ENCODE measurements at regions not wholly inside any gene's neighbourhood (a gene's known extent, or its start where the extent isn't known, plus 50 kb on each side); places are given as distances from the start of the nearest gene placed in this dataset.

DNA sequence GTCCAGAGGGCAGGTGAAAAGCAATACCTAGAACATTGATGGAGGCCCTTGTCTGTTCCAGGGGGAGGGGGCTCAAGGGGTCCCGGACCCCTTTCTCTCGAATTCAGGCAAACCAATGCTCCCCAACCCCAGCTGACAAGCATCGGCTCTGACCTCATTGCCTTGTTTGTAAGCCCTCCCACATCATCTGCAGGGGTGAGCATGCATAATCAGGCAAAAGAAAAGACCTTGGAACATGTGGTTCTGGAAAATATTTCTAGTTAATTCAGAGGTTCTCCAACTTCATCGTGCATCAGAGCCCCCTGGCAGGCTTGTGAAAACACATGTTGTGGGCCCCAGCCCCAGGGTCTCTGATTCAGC lies 231.3 kb downstream of the TOMM20 start:
- H3K79me2 ChIP-seq (ENCODE audit: insufficient read depth), result no peaks in the 10 kb centered on the region
- no peak for DNase-seq
- no peak overlapping the region for H3K27ac ChIP-seq (ENCODE audit: low read depth in 2 of 2, low read length in 1 of 2)
- ChIA-PET CTCF (no interaction called here), POLR2A (no interaction called here)
- WGBS (ENCODE audit: low lambda C conversion rate), result 54% methylated on average over 4 of the region's 4 CpGs
- H3K4me1 ChIP-seq (ENCODE audit: control insufficient read depth in 1 of 2, insufficient read depth in 2 of 2, low read depth in 1 of 2, low read length in 1 of 2), result peaks cover 7 to 18% of the 10 kb centered on the region in 2 experiments; a peak in 2 of 4 replicates
- H3K4me2 ChIP-seq, result no peak overlapping the region
- H3K9me2 ChIP-seq, result no peaks in the 10 kb centered on the region
- H3K9ac ChIP-seq, result no peak overlapping the region
- H2AFZ ChIP-seq (ENCODE audit: low read depth), result no peak overlapping the region
- no peaks in the 10 kb centered on the region for H4K20me1 ChIP-seq (ENCODE audit: insufficient read depth)
- no peak overlapping the region for H3K4me3 ChIP-seq (ENCODE audit: low read depth in 2 of 2, low read length in 1 of 2)
- no peaks in the 10 kb centered on the region for H3K9me3 ChIP-seq
- H3F3A ChIP-seq (replicated peaks; ENCODE audit: insufficient read depth), result no peaks in the 10 kb centered on the region
- H3K27me3 ChIP-seq (ENCODE audit: insufficient read depth), result no peaks in the 10 kb centered on the region
- TF ChIP-seq YY1 (IDR thresholded peaks at IDR 0.05; ENCODE audit: low read depth) (no peak), RAD21 (IDR thresholded peaks at IDR 0.05; ENCODE audit: low read length) (no peak), FOSL2 (IDR thresholded peaks at IDR 0.05; ENCODE audit: borderline replicate concordance, low read depth) (no peak), FOXM1 (IDR thresholded peaks at IDR 0.05; ENCODE audit: low read depth) (no peak), TEAD4 (IDR thresholded peaks at IDR 0.05; ENCODE audit: borderline replicate concordance, insufficient read depth) (no peak), SIN3A (IDR thresholded peaks at IDR 0.05; ENCODE audit: borderline replicate concordance, low read depth, low read length) (no peak), POLR2AphosphoS5 (IDR thresholded peaks at IDR 0.05; ENCODE audit: low read depth, low read length) (no peak), EP300 (IDR thresholded peaks at IDR 0.05; ENCODE audit: borderline replicate concordance in 1 of 2, low read depth in 1 of 2, low read length in 1 of 2) (no peak)
- TF ChIP-seq, protein P1, sequence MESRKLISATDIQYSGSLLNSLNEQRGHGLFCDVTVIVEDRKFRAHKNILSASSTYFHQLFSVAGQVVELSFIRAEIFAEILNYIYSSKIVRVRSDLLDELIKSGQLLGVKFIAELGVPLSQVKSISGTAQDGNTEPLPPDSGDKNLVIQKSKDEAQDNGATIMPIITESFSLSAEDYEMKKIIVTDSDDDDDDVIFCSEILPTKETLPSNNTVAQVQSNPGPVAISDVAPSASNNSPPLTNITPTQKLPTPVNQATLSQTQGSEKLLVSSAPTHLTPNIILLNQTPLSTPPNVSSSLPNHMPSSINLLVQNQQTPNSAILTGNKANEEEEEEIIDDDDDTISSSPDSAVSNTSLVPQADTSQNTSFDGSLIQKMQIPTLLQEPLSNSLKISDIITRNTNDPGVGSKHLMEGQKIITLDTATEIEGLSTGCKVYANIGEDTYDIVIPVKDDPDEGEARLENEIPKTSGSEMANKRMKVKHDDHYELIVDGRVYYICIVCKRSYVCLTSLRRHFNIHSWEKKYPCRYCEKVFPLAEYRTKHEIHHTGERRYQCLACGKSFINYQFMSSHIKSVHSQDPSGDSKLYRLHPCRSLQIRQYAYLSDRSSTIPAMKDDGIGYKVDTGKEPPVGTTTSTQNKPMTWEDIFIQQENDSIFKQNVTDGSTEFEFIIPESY (IDR thresholded peaks at IDR 0.05; ENCODE audit: borderline replicate concordance, low read depth), result no peak
- TF ChIP-seq, protein P2, sequence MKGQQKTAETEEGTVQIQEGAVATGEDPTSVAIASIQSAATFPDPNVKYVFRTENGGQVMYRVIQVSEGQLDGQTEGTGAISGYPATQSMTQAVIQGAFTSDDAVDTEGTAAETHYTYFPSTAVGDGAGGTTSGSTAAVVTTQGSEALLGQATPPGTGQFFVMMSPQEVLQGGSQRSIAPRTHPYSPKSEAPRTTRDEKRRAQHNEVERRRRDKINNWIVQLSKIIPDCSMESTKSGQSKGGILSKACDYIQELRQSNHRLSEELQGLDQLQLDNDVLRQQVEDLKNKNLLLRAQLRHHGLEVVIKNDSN (IDR thresholded peaks at IDR 0.05; ENCODE audit: borderline replicate concordance, low read depth), result no peak
- TF ChIP-seq, protein P3, sequence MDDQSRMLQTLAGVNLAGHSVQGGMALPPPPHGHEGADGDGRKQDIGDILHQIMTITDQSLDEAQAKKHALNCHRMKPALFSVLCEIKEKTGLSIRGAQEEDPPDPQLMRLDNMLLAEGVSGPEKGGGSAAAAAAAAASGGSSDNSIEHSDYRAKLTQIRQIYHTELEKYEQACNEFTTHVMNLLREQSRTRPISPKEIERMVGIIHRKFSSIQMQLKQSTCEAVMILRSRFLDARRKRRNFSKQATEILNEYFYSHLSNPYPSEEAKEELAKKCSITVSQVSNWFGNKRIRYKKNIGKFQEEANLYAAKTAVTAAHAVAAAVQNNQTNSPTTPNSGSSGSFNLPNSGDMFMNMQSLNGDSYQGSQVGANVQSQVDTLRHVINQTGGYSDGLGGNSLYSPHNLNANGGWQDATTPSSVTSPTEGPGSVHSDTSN (IDR thresholded peaks at IDR 0.05), result no peak
- TF ChIP-seq, protein P4, sequence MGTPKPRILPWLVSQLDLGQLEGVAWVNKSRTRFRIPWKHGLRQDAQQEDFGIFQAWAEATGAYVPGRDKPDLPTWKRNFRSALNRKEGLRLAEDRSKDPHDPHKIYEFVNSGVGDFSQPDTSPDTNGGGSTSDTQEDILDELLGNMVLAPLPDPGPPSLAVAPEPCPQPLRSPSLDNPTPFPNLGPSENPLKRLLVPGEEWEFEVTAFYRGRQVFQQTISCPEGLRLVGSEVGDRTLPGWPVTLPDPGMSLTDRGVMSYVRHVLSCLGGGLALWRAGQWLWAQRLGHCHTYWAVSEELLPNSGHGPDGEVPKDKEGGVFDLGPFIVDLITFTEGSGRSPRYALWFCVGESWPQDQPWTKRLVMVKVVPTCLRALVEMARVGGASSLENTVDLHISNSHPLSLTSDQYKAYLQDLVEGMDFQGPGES (IDR thresholded peaks at IDR 0.05; ENCODE audit: low read depth, low read length), result no peak
- TF ChIP-seq, protein P5, sequence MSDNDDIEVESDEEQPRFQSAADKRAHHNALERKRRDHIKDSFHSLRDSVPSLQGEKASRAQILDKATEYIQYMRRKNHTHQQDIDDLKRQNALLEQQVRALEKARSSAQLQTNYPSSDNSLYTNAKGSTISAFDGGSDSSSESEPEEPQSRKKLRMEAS (IDR thresholded peaks at IDR 0.05; ENCODE audit: low read depth), result no peak
- H3K36me3 ChIP-seq (replicated peaks in 1 of 2; ENCODE audit: control insufficient read depth in 1 of 2, insufficient read depth in 2 of 2, low read length in 1 of 2), result no peaks in the 10 kb centered on the region

Data from SK-N-SH (cell line).